ENCODE measurements at regions not wholly inside any gene's neighbourhood (a gene's known extent, or its start where the extent isn't known, plus 50 kb on each side); places are given as distances from the start of the nearest gene placed in this dataset.

DNA sequence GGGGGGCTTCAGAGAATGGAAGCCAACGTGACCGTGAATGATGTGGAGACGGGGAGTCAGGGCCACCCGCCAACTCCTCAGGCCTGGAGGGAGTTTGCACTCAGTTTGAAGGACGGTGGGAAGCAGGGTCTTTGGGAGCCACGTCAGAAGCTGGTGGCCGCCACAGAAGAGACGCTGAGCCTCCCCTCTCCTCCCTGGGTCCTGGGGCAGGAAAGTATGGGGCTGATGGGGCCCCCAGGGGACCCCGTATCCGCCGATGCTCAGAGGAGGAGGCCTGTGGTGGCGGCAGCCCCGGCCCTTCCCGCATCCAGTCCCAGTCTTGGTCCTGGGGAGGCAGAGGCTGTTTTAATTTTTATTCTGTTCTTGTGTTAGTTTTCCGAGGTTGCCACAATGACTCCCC is 188.6 kb upstream of the C1orf174 start:
- no CpG with 5 or more reads among the region's 15 CpGs for WGBS (ENCODE audit: insufficient coverage, low lambda C conversion rate)
- no peak for DNase-seq
- H3K4me3 ChIP-seq (ENCODE audit: low read length), result no peak overlapping the region

DNA sequence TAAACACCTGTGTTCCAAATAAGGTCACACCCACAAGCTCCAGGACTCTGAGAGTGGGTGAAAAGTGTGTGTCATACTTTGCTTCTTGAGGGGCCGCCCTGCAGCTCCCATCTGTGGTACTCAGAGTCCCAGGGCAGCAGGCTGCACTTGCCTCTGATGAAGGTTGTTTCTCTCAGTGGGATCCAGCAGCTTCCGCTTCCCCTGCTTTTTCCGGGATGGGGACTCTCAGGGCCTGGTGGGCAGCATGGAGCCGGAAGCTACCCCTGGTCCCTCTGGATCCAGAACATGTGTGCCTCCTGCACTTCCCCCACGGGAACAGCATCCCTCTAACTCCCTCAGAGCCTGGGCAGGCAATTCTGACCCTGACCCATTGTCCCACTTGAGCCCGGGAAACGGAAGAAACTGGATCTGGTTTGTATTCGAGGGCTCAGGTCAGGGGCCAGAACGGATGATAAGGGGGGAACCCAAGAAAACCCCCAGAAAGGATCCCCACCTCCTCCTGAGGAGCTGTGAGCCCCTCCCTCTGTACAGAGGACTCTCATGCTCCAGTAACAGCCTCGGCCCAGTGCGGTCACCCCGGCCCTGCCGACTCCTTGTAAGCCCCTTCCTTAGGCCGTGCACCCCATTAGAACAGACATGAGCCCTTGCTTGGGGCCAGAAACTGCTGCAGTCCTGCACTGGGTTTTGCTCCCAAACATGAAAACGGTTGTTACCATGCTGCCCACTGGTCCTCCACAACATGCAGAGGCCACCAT is 189.5 kb upstream of the C1orf174 start:
- no peaks in the 10 kb centered on the region for H3K4me1 ChIP-seq (ENCODE audit: control insufficient read depth, insufficient read depth, low read length)
- H3K27ac ChIP-seq (ENCODE audit: low read length), result no peak overlapping the region
- no peaks in the 10 kb centered on the region for H3K36me3 ChIP-seq (ENCODE audit: control insufficient read depth, insufficient read depth, low read length)
- WGBS (ENCODE audit: insufficient coverage, low lambda C conversion rate), result no CpG with 5 or more reads among the region's 15 CpGs
- no peaks in the 10 kb centered on the region for H3K27me3 ChIP-seq (ENCODE audit: control insufficient read depth, insufficient read depth, low read length)
- no peak overlapping the region for H3K4me3 ChIP-seq (ENCODE audit: low read length)
- no peak for DNase-seq
- H3K9me3 ChIP-seq (ENCODE audit: control insufficient read depth, low read depth, low read length), result no peaks in the 10 kb centered on the region

More for the DNA sequence above, 188.6 kb upstream of the C1orf174 start:
- H3K36me3 ChIP-seq (ENCODE audit: control insufficient read depth, insufficient read depth, low read length), result no peaks in the 10 kb centered on the region
- no peaks in the 10 kb centered on the region for H3K4me1 ChIP-seq (ENCODE audit: control insufficient read depth, insufficient read depth, low read length)
- no peaks in the 10 kb centered on the region for H3K27me3 ChIP-seq (ENCODE audit: control insufficient read depth, insufficient read depth, low read length)
- no peaks in the 10 kb centered on the region for H3K9me3 ChIP-seq (ENCODE audit: control insufficient read depth, low read depth, low read length)
- no peak overlapping the region for H3K27ac ChIP-seq (ENCODE audit: low read length)

GRCh38 chr1:4090556-4090955 is 190.5 kb upstream of the C1orf174 start:
- WGBS (ENCODE audit: insufficient coverage, low lambda C conversion rate), result no CpG with 5 or more reads among the region's 5 CpGs
- Histone ChIP-seq H3K4me1 (ENCODE audit: control insufficient read depth, insufficient read depth, low read length) (no peaks in the 10 kb centered on the region), H3K27me3 (ENCODE audit: control insufficient read depth, insufficient read depth, low read length) (no peaks in the 10 kb centered on the region), H3K27ac (ENCODE audit: low read length) (no peak overlapping the region), H3K9me3 (ENCODE audit: control insufficient read depth, low read depth, low read length) (no peaks in the 10 kb centered on the region), H3K4me3 (ENCODE audit: low read length) (no peak overlapping the region), H3K36me3 (ENCODE audit: control insufficient read depth, insufficient read depth, low read length) (no peaks in the 10 kb centered on the region)
- DNase-seq, result no peak

DNA sequence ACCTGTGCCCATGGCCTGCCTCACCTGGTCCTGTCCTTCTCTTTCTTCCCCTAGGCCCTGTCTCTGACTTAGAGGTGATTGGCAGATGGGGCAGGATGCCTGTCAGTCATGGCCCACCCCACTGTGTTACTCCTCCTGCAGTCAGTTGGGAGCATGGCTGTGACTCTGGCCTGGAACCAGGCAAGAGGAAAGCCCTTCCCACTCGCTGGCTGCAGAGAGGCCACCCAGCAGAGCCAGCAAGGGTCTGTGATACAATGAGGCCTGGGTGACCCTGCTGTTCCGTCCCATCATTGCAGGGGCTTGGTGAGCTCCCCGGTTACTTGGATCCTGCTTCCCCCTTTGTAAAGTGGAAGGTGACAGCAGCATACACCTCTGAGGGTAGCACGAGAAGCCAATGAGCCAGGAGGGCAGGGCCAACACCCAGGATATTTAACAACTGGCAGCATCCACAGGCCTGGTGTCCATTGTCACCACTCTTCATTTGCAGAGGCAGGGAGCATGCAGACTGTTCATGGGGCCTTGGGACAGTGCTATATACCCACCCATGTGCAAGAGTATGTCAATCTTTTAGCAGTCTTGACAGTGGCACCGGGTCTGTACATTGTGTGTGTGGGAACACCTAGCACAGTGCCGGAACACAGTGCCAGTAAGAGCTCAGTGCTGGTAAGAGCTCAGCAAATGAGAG is 191.0 kb upstream of the C1orf174 start:
- no peak for DNase-seq
- Histone ChIP-seq H3K9me3 (ENCODE audit: control insufficient read depth, low read depth, low read length) (no peaks in the 10 kb centered on the region), H3K4me3 (ENCODE audit: low read length) (no peak overlapping the region), H3K27me3 (ENCODE audit: control insufficient read depth, insufficient read depth, low read length) (no peaks in the 10 kb centered on the region), H3K27ac (ENCODE audit: low read length) (no peak overlapping the region), H3K36me3 (ENCODE audit: control insufficient read depth, insufficient read depth, low read length) (no peaks in the 10 kb centered on the region), H3K4me1 (ENCODE audit: control insufficient read depth, insufficient read depth, low read length) (no peaks in the 10 kb centered on the region)
- WGBS (ENCODE audit: insufficient coverage, low lambda C conversion rate), result no CpG with 5 or more reads among the region's 6 CpGs

GRCh38 chr1:4091996-4092395 is 191.9 kb upstream of the C1orf174 start:
- H3K4me3 ChIP-seq (ENCODE audit: low read length), result no peak overlapping the region
- no peaks in the 10 kb centered on the region for H3K9me3 ChIP-seq (ENCODE audit: control insufficient read depth, low read depth, low read length)
- WGBS (ENCODE audit: insufficient coverage, low lambda C conversion rate), result no CpG with 5 or more reads among the region's 7 CpGs
- H3K27ac ChIP-seq (ENCODE audit: low read length), result no peak overlapping the region
- no peak for DNase-seq
- no peaks in the 10 kb centered on the region for H3K36me3 ChIP-seq (ENCODE audit: control insufficient read depth, insufficient read depth, low read length)
- no peaks in the 10 kb centered on the region for H3K27me3 ChIP-seq (ENCODE audit: control insufficient read depth, insufficient read depth, low read length)
- H3K4me1 ChIP-seq (ENCODE audit: control insufficient read depth, insufficient read depth, low read length), result no peaks in the 10 kb centered on the region

GRCh38 chr1:4093856-4094565 is 193.9 kb upstream of the C1orf174 start:
- Histone ChIP-seq H3K36me3 (ENCODE audit: control insufficient read depth, insufficient read depth, low read length) (no peaks in the 10 kb centered on the region), H3K4me1 (ENCODE audit: control insufficient read depth, insufficient read depth, low read length) (no peaks in the 10 kb centered on the region), H3K9me3 (ENCODE audit: control insufficient read depth, low read depth, low read length) (no peaks in the 10 kb centered on the region), H3K27ac (ENCODE audit: low read length) (no peak overlapping the region), H3K27me3 (ENCODE audit: control insufficient read depth, insufficient read depth, low read length) (no peaks in the 10 kb centered on the region), H3K4me3 (ENCODE audit: low read length) (no peak overlapping the region)
- DNase-seq, result no peak
- no CpG with 5 or more reads among the region's 7 CpGs for WGBS (ENCODE audit: insufficient coverage, low lambda C conversion rate)

DNA sequence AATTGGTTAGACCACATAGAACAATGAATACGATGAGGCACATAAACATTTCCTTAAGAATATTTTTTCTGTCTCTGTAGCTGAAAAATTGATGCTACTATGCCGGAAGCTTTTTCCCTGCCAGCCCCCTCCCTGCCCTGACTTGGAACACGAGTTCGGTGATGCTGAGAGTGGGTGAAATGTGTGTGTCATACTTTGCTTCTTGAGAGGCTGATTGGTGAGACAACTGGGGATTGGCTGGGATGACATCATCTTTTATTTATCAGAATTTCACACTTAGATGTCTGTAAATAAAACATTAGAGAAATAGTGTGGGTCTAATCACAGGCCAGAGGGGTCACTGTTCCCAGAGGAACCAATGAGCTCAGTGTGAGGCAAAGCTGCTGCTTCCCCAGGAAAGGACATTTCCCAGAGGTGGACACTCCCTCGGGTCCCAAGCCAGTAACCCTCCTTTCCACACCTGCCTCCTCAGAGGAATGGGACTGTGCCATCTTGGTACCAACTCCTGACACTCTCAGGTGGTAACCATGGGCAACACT is 195.4 kb upstream of the C1orf174 start:
- no peaks in the 10 kb centered on the region for H3K9me3 ChIP-seq (ENCODE audit: control insufficient read depth, low read depth, low read length)
- no peaks in the 10 kb centered on the region for H3K4me1 ChIP-seq (ENCODE audit: control insufficient read depth, insufficient read depth, low read length)
- H3K27ac ChIP-seq (ENCODE audit: low read length), result no peak overlapping the region
- H3K27me3 ChIP-seq (ENCODE audit: control insufficient read depth, insufficient read depth, low read length), result no peaks in the 10 kb centered on the region
- no peak for DNase-seq
- H3K4me3 ChIP-seq (ENCODE audit: low read length), result no peak overlapping the region
- no peaks in the 10 kb centered on the region for H3K36me3 ChIP-seq (ENCODE audit: control insufficient read depth, insufficient read depth, low read length)
- no CpG with 5 or more reads among the region's 5 CpGs for WGBS (ENCODE audit: insufficient coverage, low lambda C conversion rate)

GRCh38 chr1:4101459-4102161 is 201.5 kb upstream of the C1orf174 start:
- no peaks in the 10 kb centered on the region for H3K4me1 ChIP-seq (ENCODE audit: control insufficient read depth, insufficient read depth, low read length)
- H3K27me3 ChIP-seq (ENCODE audit: control insufficient read depth, insufficient read depth, low read length), result peaks cover 2% of the 10 kb centered on the region
- no peak for DNase-seq
- no peak overlapping the region for H3K27ac ChIP-seq (ENCODE audit: low read length)
- H3K36me3 ChIP-seq (ENCODE audit: control insufficient read depth, insufficient read depth, low read length), result no peaks in the 10 kb centered on the region
- no peaks in the 10 kb centered on the region for H3K9me3 ChIP-seq (ENCODE audit: control insufficient read depth, low read depth, low read length)
- no CpG with 5 or more reads among the region's 5 CpGs for WGBS (ENCODE audit: insufficient coverage, low lambda C conversion rate)
- no peak overlapping the region for H3K4me3 ChIP-seq (ENCODE audit: low read length)

DNA sequence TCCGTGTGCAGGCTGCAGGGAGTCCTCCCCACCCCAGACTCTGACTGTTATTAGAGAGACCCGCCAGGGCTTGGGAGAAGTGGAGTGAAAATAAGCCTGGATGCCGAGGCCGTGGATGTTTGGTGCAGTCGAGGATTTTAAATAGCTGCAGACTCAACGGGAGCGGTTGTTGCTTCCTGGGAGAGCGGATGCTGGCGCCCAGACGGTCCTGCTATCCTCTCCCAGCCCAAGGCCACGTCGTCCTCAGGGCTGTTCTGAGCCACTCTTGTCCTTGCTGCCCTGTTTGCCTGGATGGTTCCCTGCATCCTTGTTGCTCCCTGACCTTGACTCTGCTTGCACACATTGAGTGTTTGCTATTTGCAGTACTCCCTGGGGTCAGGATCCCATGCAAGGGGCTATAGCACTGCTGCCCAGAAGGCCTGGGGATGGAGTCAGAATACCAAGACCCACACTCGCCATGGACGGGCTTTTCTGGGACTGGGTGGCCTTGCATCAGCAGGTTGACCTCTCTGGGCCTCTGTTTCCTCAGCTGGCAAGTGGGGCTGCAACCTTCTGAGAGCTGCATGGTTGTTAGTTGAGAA is 205.3 kb upstream of the C1orf174 start:
- H3K4me1 ChIP-seq (ENCODE audit: control insufficient read depth, insufficient read depth, low read length), result no peaks in the 10 kb centered on the region
- H3K27me3 ChIP-seq (ENCODE audit: control insufficient read depth, insufficient read depth, low read length), result peaks cover 2% of the 10 kb centered on the region
- H3K27ac ChIP-seq (ENCODE audit: low read length), result no peak overlapping the region
- H3K9me3 ChIP-seq (ENCODE audit: control insufficient read depth, low read depth, low read length), result no peaks in the 10 kb centered on the region
- DNase-seq, result no peak
- no peaks in the 10 kb centered on the region for H3K36me3 ChIP-seq (ENCODE audit: control insufficient read depth, insufficient read depth, low read length)
- no CpG with 5 or more reads among the region's 14 CpGs for WGBS (ENCODE audit: insufficient coverage, low lambda C conversion rate)
- H3K4me3 ChIP-seq (ENCODE audit: low read length), result no peak overlapping the region

DNA sequence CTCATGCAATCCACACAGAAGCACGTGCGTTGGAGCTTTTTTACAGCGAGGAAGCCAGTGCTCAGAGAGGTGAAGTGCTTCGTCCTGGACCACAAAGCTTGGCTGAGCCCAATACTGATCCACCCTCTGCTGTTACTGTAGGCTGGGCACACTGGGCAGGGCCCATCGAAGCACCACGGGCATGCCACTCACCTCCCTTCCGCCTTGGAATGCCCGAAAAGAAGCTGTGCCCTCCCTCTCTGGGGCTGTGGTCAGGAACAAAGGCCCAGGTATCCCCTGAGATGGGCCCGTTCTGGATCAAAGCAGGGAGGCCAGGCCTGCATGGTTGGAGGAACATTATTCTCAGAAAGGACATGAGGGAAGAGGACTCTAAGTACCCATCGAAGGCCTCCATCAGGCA is 206.7 kb upstream of the C1orf174 start:
- H3K27me3 ChIP-seq (ENCODE audit: control insufficient read depth, insufficient read depth, low read length), result no peaks in the 10 kb centered on the region
- no peaks in the 10 kb centered on the region for H3K36me3 ChIP-seq (ENCODE audit: control insufficient read depth, insufficient read depth, low read length)
- DNase-seq, result no peak
- H3K9me3 ChIP-seq (ENCODE audit: control insufficient read depth, low read depth, low read length), result no peaks in the 10 kb centered on the region
- H3K4me1 ChIP-seq (ENCODE audit: control insufficient read depth, insufficient read depth, low read length), result no peaks in the 10 kb centered on the region
- no CpG with 5 or more reads among the region's 10 CpGs for WGBS (ENCODE audit: insufficient coverage, low lambda C conversion rate)
- no peak overlapping the region for H3K27ac ChIP-seq (ENCODE audit: low read length)
- H3K4me3 ChIP-seq (ENCODE audit: low read length), result no peak overlapping the region
